IMR-90 (cell line): ENCODE measurements at regions not wholly inside any gene's neighbourhood (a gene's known extent, or its start where the extent isn't known, plus 50 kb on each side); places are given as distances from the start of the nearest gene placed in this dataset.

Experiments
- ATAC-seq: fragments of 200-7000 bp; cut with Tn5 transposase; 2 replicates; pipeline ENCODE4 v1.9.1; 2020; ENCODE audit warnings: low read depth, mild to moderate bottlenecking, moderate library complexity
- BruUV-seq: library from RNA; stranded (reverse); fragments of 400-500 nt; replicated peaks from 2 replicates; lab custom pipeline; 2021; lab: Mats Ljungman, UMichigan
- CTCF ChIA-PET: fragments of 300-600 bp; formaldehyde crosslinking; extraction: SDS; loops from one replicate; lab custom pipeline; 2021; ENCODE audit warnings: antibody characterized with exemption; lab: Yijun Ruan, JAX
- POLR2A ChIA-PET: fragments of 300-600 bp; sonication (Branson Sonifier 250); formaldehyde crosslinking; loops from one replicate; lab custom pipeline; 2022; ENCODE audit warnings: antibody characterized with exemption; ENCODE audit not compliant: unreplicated experiment; lab: Charles Lee
- DNase-seq: peaks from one replicate; pipeline ENCODE4 v3.0.0; 2013
- H2AFZ ChIP-seq: replicated peaks from 2 replicates; pipeline ENCODE3; 2013; ENCODE audit warnings: low read length, mild to moderate bottlenecking; ENCODE audit not compliant: poor library complexity
- H2AK5ac ChIP-seq: 2 replicates; pipeline ENCODE4 v1.6.1; 2013; ENCODE audit warnings: low read depth, low read length, inconsistent platforms
- H2AK9ac ChIP-seq: replicated peaks from 2 replicates; pipeline ENCODE3; 2013; ENCODE audit warnings: mild to moderate bottlenecking, low read depth, low read length, moderate library complexity; ENCODE audit not compliant: poor library complexity
- H2BK120ac ChIP-seq: 2 replicates; pipeline ENCODE4 v1.6.1; 2013; ENCODE audit warnings: low read depth, low read length, inconsistent platforms
- H2BK15ac ChIP-seq: 3 replicates; pipeline ENCODE4 v1.6.1; 2013; ENCODE audit warnings: low read depth, low read length, inconsistent platforms
- H2BK20ac ChIP-seq: 2 replicates; pipeline ENCODE4 v1.6.1; 2013; ENCODE audit warnings: low read depth, mild to moderate bottlenecking, inconsistent platforms, low read length, moderate library complexity
- H2BK5ac ChIP-seq: 2 replicates; pipeline ENCODE4 v1.6.1; 2013; ENCODE audit warnings: mild to moderate bottlenecking, low read depth, low read length, inconsistent platforms; ENCODE audit not compliant: poor library complexity, severe bottlenecking
- H3K14ac ChIP-seq: replicated peaks from 2 replicates; pipeline ENCODE4 v1.6.1; 2013; ENCODE audit warnings: low read depth, low read length, inconsistent platforms
- H3K18ac ChIP-seq: 2 replicates; pipeline ENCODE4 v1.6.1; 2013; ENCODE audit warnings: low read depth, low read length, control low read depth
- H3K23ac ChIP-seq: 2 replicates; pipeline ENCODE4 v1.6.1; 2013; ENCODE audit warnings: low read depth, low read length, inconsistent platforms
- H3K27ac ChIP-seq: 2 replicates; pipeline ENCODE4 v1.5.1; 2013; ENCODE audit warnings: mild to moderate bottlenecking, control low read depth, low read length; ENCODE audit not compliant: insufficient read depth
- H3K27me3 ChIP-seq: 2 replicates; pipeline ENCODE4 v1.6.1; 2013; ENCODE audit warnings: low read length; ENCODE audit not compliant: control insufficient read depth, insufficient read depth
- H3K36me3 ChIP-seq: 2 replicates; pipeline ENCODE4 v1.6.1; 2013; ENCODE audit warnings: low read length, mixed read lengths; ENCODE audit not compliant: control insufficient read depth, insufficient read depth
- H3K4ac ChIP-seq: 2 replicates; pipeline ENCODE4 v1.6.1; 2013; ENCODE audit warnings: low read depth, low read length, inconsistent platforms
- H3K4me1 ChIP-seq: 2 replicates; pipeline ENCODE4 v1.6.1; 2013; ENCODE audit warnings: low read length, mixed read lengths; ENCODE audit not compliant: control insufficient read depth, insufficient read depth
- H3K4me2 ChIP-seq: 2 replicates; pipeline ENCODE4 v1.6.1; 2013; ENCODE audit warnings: low read depth, mild to moderate bottlenecking, control low read depth, low read length, moderate library complexity
- H3K4me3 ChIP-seq: 2 replicates; pipeline ENCODE4 v1.5.1; 2013; ENCODE audit warnings: low read depth, mild to moderate bottlenecking, control low read depth, low read length, moderate library complexity; ENCODE audit not compliant: insufficient read depth
- H3K56ac ChIP-seq: 2 replicates; pipeline ENCODE4 v1.6.1; 2013; ENCODE audit warnings: low read length, inconsistent platforms; ENCODE audit not compliant: insufficient read depth; ENCODE audit errors: extremely low read depth
- H3K79me1 ChIP-seq, 2 experiments: 2 replicates each; pipeline ENCODE4 v1.6.1; 2013; ENCODE audit warnings: low read length in 2 of 2, inconsistent platforms in 1 of 2, low read depth in 1 of 2
- H3K9ac ChIP-seq: 2 replicates; pipeline ENCODE4 v1.6.1; 2013; ENCODE audit warnings: low read depth, low read length, control low read depth
- H3K9me1 ChIP-seq: 2 replicates; pipeline ENCODE4 v1.6.1; 2013; ENCODE audit warnings: low read length, inconsistent platforms; ENCODE audit not compliant: insufficient read depth
- H3K9me3 ChIP-seq: 2 replicates; pipeline ENCODE4 v1.6.1; 2013; ENCODE audit warnings: low read length; ENCODE audit not compliant: control insufficient read depth, insufficient read depth
- H4K20me1 ChIP-seq: 2 replicates; pipeline ENCODE4 v1.6.1; 2013; ENCODE audit warnings: low read length, inconsistent platforms; ENCODE audit not compliant: insufficient read depth
- H4K5ac ChIP-seq: 2 replicates; pipeline ENCODE4 v1.6.1; 2013; ENCODE audit warnings: mild to moderate bottlenecking, low read depth, low read length, control low read depth
- H4K8ac ChIP-seq, 2 experiments: 2 replicates each; pipeline ENCODE4 v1.6.1; 2013; ENCODE audit warnings: low read depth in 2 of 2, low read length in 2 of 2, control low read depth in 1 of 2, inconsistent platforms in 1 of 2
- H4K91ac ChIP-seq: 2 replicates; pipeline ENCODE4 v1.6.1; 2013; ENCODE audit warnings: low read depth, low read length, inconsistent platforms; ENCODE audit not compliant: insufficient read depth
- CHD1 ChIP-seq: IDR thresholded peaks from 2 replicates; pipeline ENCODE4 v1.6.1; 2012; ENCODE audit warnings: low read depth, low read length, improper control_type of control experiment
- CTCF ChIP-seq: conservative IDR thresholded peaks from 2 replicates; pipeline ENCODE4 v1.5.1; 2012; ENCODE audit warnings: mild to moderate bottlenecking, low read depth, low read length, improper control_type of control experiment
- FOS ChIP-seq: fragments of 150-350 bp; IDR thresholded peaks from 2 replicates; pipeline ENCODE4 v1.6.1; 2016; ENCODE audit warnings: low read depth, low read length
- MAFK ChIP-seq: IDR thresholded peaks from 2 replicates; pipeline ENCODE4 v1.6.1; 2012; ENCODE audit warnings: low read depth, low read length, improper control_type of control experiment
- MAZ ChIP-seq: IDR thresholded peaks from 2 replicates; pipeline ENCODE4 v1.6.1; 2012; ENCODE audit warnings: low read depth, mild to moderate bottlenecking, low read length, improper control_type of control experiment, moderate library complexity, borderline replicate concordance
- POLR2A ChIP-seq: IDR thresholded peaks from 2 replicates; pipeline ENCODE4 v1.6.1; 2012; ENCODE audit warnings: mild to moderate bottlenecking, low read depth, low read length
- RAD21 ChIP-seq: IDR thresholded peaks from 2 replicates; pipeline ENCODE4 v1.6.1; 2012; ENCODE audit warnings: low read length, improper control_type of control experiment
- RCOR1 ChIP-seq: IDR thresholded peaks from 2 replicates; pipeline ENCODE4 v1.6.1; 2012; ENCODE audit warnings: mild to moderate bottlenecking, low read length, improper control_type of control experiment; ENCODE audit not compliant: insufficient replicate concordance
- RFX5 ChIP-seq: IDR thresholded peaks from 2 replicates; pipeline ENCODE4 v1.8.0; 2012; ENCODE audit warnings: low read depth, mild to moderate bottlenecking, low read length, moderate library complexity
- USF2 ChIP-seq: fragments of 150-350 bp; IDR thresholded peaks from 2 replicates; pipeline ENCODE4 v1.6.1; 2017; ENCODE audit warnings: mild to moderate bottlenecking, antibody characterized with exemption, low read length, low read depth
- WGBS, 2 experiments: methylation state at CpG; one replicate each; pipeline versions ENCODE4 v1.1.5 to v1.1.7; 2013; ENCODE audit warnings: missing lambda C conversion rate in 2 of 2; ENCODE audit not compliant: insufficient read length in 1 of 2; ENCODE audit errors: extremely low coverage in 2 of 2; 5-methylcytosine and 5-hydroxymethylcytosine counted together
- dilution Hi-C: fragments of 300-500 bp; cut with HindIII; formaldehyde crosslinking; loops from one replicate; pipeline ENCODE4 v1.14.3; 2018; ENCODE audit warnings: low sequenced_read_pairs; ENCODE audit not compliant: unreplicated experiment
- in situ Hi-C: fragments of 300-500 bp; cut with MboI; formaldehyde crosslinking; loops from 3 replicates; pipeline ENCODE4 v1.14.3; 2019; ENCODE audit warnings: low sequenced_read_pairs, inconsistent platforms, mixed read lengths
- intact Hi-C: fragments of 100-400 bp; cut with micrococcal nuclease; formaldehyde crosslinking; loops from 2 replicates; pipeline ENCODE4 v1.10.0; 2022

- H3K4me1 ChIP-seq: peaks cover 2% of the 10 kb centered on the region
- no peak overlapping the region for H2AK5ac ChIP-seq
- H2BK20ac ChIP-seq: no peak overlapping the region
- H2BK15ac ChIP-seq: no peak overlapping the region
- no peaks in the 10 kb centered on the region for H3K79me1 ChIP-seq
- H4K20me1 ChIP-seq: no peaks in the 10 kb centered on the region
- H4K5ac ChIP-seq: no peak overlapping the region
- no peak overlapping the region for H3K14ac ChIP-seq
- H3K4me3 ChIP-seq: no peak overlapping the region
- no peak overlapping the region for H2AFZ ChIP-seq
- H3K9me1 ChIP-seq: no peaks in the 10 kb centered on the region
- 56% methylated on average over 3 of the region's 8 CpGs; no CpG with 5 or more reads in 1 of the 2 experiments for WGBS, 2 experiments
- no peaks in the 10 kb centered on the region for H3K9me3 ChIP-seq
- ChIA-PET POLR2A (no interaction called here), CTCF (no interaction called here)
- no peak overlapping the region for H3K4me2 ChIP-seq
- DNase-seq (no peak), ATAC-seq (no peak)
- H3K27me3 ChIP-seq: peaks cover 30% of the 10 kb centered on the region
- H4K91ac ChIP-seq: no peak overlapping the region
- TF ChIP-seq MAZ: no peak
- TF ChIP-seq CHD1: no peak
- no peak for TF ChIP-seq FOS
- no peak for TF ChIP-seq RFX5
- TF ChIP-seq RCOR1: no peak
- no peak for TF ChIP-seq POLR2A
- TF ChIP-seq MAFK: no peak
- TF ChIP-seq RAD21: no peak
- no peak for TF ChIP-seq USF2
- no peak for TF ChIP-seq CTCF
- no peak overlapping the region for H2BK5ac ChIP-seq
- intact Hi-C loops (no loop called here), in situ Hi-C loops (no loop called here), dilution Hi-C loops (no loop called here)
- no peak overlapping the region for H3K56ac ChIP-seq
- H3K36me3 ChIP-seq: no peaks in the 10 kb centered on the region
- H3K4ac ChIP-seq: no peak overlapping the region
- no peak overlapping the region for H3K27ac ChIP-seq
- H2AK9ac ChIP-seq: no peak overlapping the region
- no TSS peak for BruUV-seq
- no peak overlapping the region for H2BK120ac ChIP-seq
- H3K18ac ChIP-seq: no peak overlapping the region
- H3K23ac ChIP-seq: no peak overlapping the region
- H4K8ac ChIP-seq: no peak overlapping the region
- H3K9ac ChIP-seq: no peak overlapping the region
Measured at GRCh38 chr17:77613627-77614026, 344.9 kb upstream of the TNRC6C start.
